ENCODE measurements at regions not wholly inside any gene's neighbourhood (a gene's known extent, or its start where the extent isn't known, plus 50 kb on each side); places are given as distances from the start of the nearest gene placed in this dataset.

- Histone ChIP-seq H3K36me3 (ENCODE audit: control insufficient read depth, insufficient read depth, low read length) (no peaks in the 10 kb centered on the region), H3K4me1 (ENCODE audit: control insufficient read depth, insufficient read depth, low read length, poor library complexity, severe bottlenecking) (no peaks in the 10 kb centered on the region), H3K9me3 (ENCODE audit: control insufficient read depth in 2 of 2, low read length in 2 of 2) (no peaks in the 10 kb centered on the region), H3K27me3 (ENCODE audit: control insufficient read depth, insufficient read depth, low read length) (peaks cover 4% of the 10 kb centered on the region), H3K27ac (ENCODE audit: insufficient read depth, low read length, poor library complexity, severe bottlenecking) (no peak overlapping the region), H3K4me3 (ENCODE audit: low read depth, low read length) (no peak overlapping the region)
- no peaks in the 10 kb centered on the region for H3K9me3 Mint-ChIP-seq
- H3K27ac Mint-ChIP-seq, result no peak overlapping the region
- DNase-seq, result no peak
- peaks cover 9% of the 10 kb centered on the region for H3K27me3 Mint-ChIP-seq
- H3K4me3 Mint-ChIP-seq, result no peak overlapping the region
- no peaks in the 10 kb centered on the region for H3K4me1 Mint-ChIP-seq
- H3K36me3 Mint-ChIP-seq, result no peaks in the 10 kb centered on the region
- no peak for ATAC-seq (ENCODE audit: low read depth in 2 of 2)
Observed at GRCh38 chr13:74620308-74620707, 486.1 kb upstream of the KLF12 start.

GRCh38 chr13:74597526-74597925 is 463.3 kb upstream of the KLF12 start:
- no peak overlapping the region for H3K27ac ChIP-seq (ENCODE audit: insufficient read depth, low read length, poor library complexity, severe bottlenecking)
- H3K9me3 Mint-ChIP-seq, result peaks cover 0 to 4% (median 0%) of the 10 kb centered on the region in 7 donors
- H3K27me3 ChIP-seq (ENCODE audit: control insufficient read depth, insufficient read depth, low read length), result no peaks in the 10 kb centered on the region
- H3K36me3 Mint-ChIP-seq, result no peaks in the 10 kb centered on the region
- H3K9me3 ChIP-seq (ENCODE audit: control insufficient read depth in 2 of 2, low read length in 2 of 2), result no peaks in the 10 kb centered on the region
- ATAC-seq (ENCODE audit: low read depth in 2 of 2) (no peak), DNase-seq (no peak)
- no peaks in the 10 kb centered on the region for H3K4me1 ChIP-seq (ENCODE audit: control insufficient read depth, insufficient read depth, low read length, poor library complexity, severe bottlenecking)
- no peaks in the 10 kb centered on the region for H3K36me3 ChIP-seq (ENCODE audit: control insufficient read depth, insufficient read depth, low read length)
- no peak overlapping the region for H3K4me3 ChIP-seq (ENCODE audit: low read depth, low read length)
- no peaks in the 10 kb centered on the region for H3K4me1 Mint-ChIP-seq
- H3K27me3 Mint-ChIP-seq, result peaks cover 9% of the 10 kb centered on the region
- no peak overlapping the region for H3K4me3 Mint-ChIP-seq
- no peak overlapping the region for H3K27ac Mint-ChIP-seq

- H3K36me3 ChIP-seq (ENCODE audit: control insufficient read depth, insufficient read depth, low read length), result no peaks in the 10 kb centered on the region
- no peaks in the 10 kb centered on the region for H3K4me1 ChIP-seq (ENCODE audit: control insufficient read depth, insufficient read depth, low read length, poor library complexity, severe bottlenecking)
- no peaks in the 10 kb centered on the region for H3K36me3 Mint-ChIP-seq
- H3K9me3 Mint-ChIP-seq, result peaks cover 0 to 4% (median 0%) of the 10 kb centered on the region in 7 donors
- H3K9me3 ChIP-seq (ENCODE audit: control insufficient read depth in 2 of 2, low read length in 2 of 2), result no peaks in the 10 kb centered on the region
- H3K4me3 ChIP-seq (ENCODE audit: low read depth, low read length), result no peak overlapping the region
- no peaks in the 10 kb centered on the region for H3K4me1 Mint-ChIP-seq
- DNase-seq (no peak), ATAC-seq (ENCODE audit: low read depth in 2 of 2) (no peak)
- no peak overlapping the region for H3K27ac ChIP-seq (ENCODE audit: insufficient read depth, low read length, poor library complexity, severe bottlenecking)
- no peaks in the 10 kb centered on the region for H3K27me3 ChIP-seq (ENCODE audit: control insufficient read depth, insufficient read depth, low read length)
- no peak overlapping the region for H3K4me3 Mint-ChIP-seq
- no peak overlapping the region for H3K27ac Mint-ChIP-seq
- peaks cover 9% of the 10 kb centered on the region for H3K27me3 Mint-ChIP-seq
Observed at GRCh38 chr13:74596691-74597090, 462.5 kb upstream of the KLF12 start.

- H3K4me1 Mint-ChIP-seq, result no peaks in the 10 kb centered on the region
- Histone ChIP-seq H3K9me3 (ENCODE audit: control insufficient read depth in 2 of 2, low read length in 2 of 2) (no peaks in the 10 kb centered on the region), H3K27me3 (ENCODE audit: control insufficient read depth, insufficient read depth, low read length) (peaks cover 3% of the 10 kb centered on the region), H3K4me3 (ENCODE audit: low read depth, low read length) (no peak overlapping the region), H3K36me3 (ENCODE audit: control insufficient read depth, insufficient read depth, low read length) (no peaks in the 10 kb centered on the region), H3K27ac (ENCODE audit: insufficient read depth, low read length, poor library complexity, severe bottlenecking) (no peak overlapping the region), H3K4me1 (ENCODE audit: control insufficient read depth, insufficient read depth, low read length, poor library complexity, severe bottlenecking) (no peaks in the 10 kb centered on the region)
- H3K36me3 Mint-ChIP-seq, result no peaks in the 10 kb centered on the region
- H3K4me3 Mint-ChIP-seq, result no peak overlapping the region
- H3K9me3 Mint-ChIP-seq, result peaks cover 0 to 3% (median 0%) of the 10 kb centered on the region in 7 donors
- peaks cover 9% of the 10 kb centered on the region for H3K27me3 Mint-ChIP-seq
- no peak for DNase-seq
- H3K27ac Mint-ChIP-seq, result no peak overlapping the region
- no peak for ATAC-seq (ENCODE audit: low read depth in 2 of 2)
Observed at GRCh38 chr13:74593688-74594087, 459.5 kb upstream of the KLF12 start.

GRCh38 chr13:74586847-74587246 is 452.6 kb upstream of the KLF12 start:
- Histone ChIP-seq H3K27me3 (ENCODE audit: control insufficient read depth, insufficient read depth, low read length) (peaks cover 7% of the 10 kb centered on the region), H3K27ac (ENCODE audit: insufficient read depth, low read length, poor library complexity, severe bottlenecking) (no peak overlapping the region), H3K9me3 (ENCODE audit: control insufficient read depth in 2 of 2, low read length in 2 of 2) (no peaks in the 10 kb centered on the region), H3K4me1 (ENCODE audit: control insufficient read depth, insufficient read depth, low read length, poor library complexity, severe bottlenecking) (no peaks in the 10 kb centered on the region), H3K36me3 (ENCODE audit: control insufficient read depth, insufficient read depth, low read length) (no peaks in the 10 kb centered on the region), H3K4me3 (ENCODE audit: low read depth, low read length) (no peak overlapping the region)
- H3K36me3 Mint-ChIP-seq, result no peaks in the 10 kb centered on the region
- H3K27me3 Mint-ChIP-seq, result peaks cover 15% of the 10 kb centered on the region
- H3K27ac Mint-ChIP-seq, result no peak overlapping the region
- H3K4me3 Mint-ChIP-seq, result no peak overlapping the region
- peaks cover 0 to 3% (median 0%) of the 10 kb centered on the region in 7 donors for H3K9me3 Mint-ChIP-seq
- H3K4me1 Mint-ChIP-seq, result no peaks in the 10 kb centered on the region
- ATAC-seq (ENCODE audit: low read depth in 2 of 2) (no peak), DNase-seq (no peak)

- H3K27ac ChIP-seq (ENCODE audit: insufficient read depth, low read length, poor library complexity, severe bottlenecking), result no peak overlapping the region
- H3K36me3 Mint-ChIP-seq, result no peaks in the 10 kb centered on the region
- H3K4me1 ChIP-seq (ENCODE audit: control insufficient read depth, insufficient read depth, low read length, poor library complexity, severe bottlenecking), result peaks cover 6% of the 10 kb centered on the region
- peak overlapping the region in 3 of 4 donors; percentile 52 to 72 (median 71) for H3K4me3 Mint-ChIP-seq
- no peak overlapping the region for H3K4me3 ChIP-seq (ENCODE audit: low read depth, low read length)
- ATAC-seq (ENCODE audit: low read depth in 2 of 2) (no peak), DNase-seq (no peak)
- H3K36me3 ChIP-seq (ENCODE audit: control insufficient read depth, insufficient read depth, low read length), result no peaks in the 10 kb centered on the region
- peaks cover 0 to 15% (median 2%) of the 10 kb centered on the region in 4 donors for H3K4me1 Mint-ChIP-seq
- peaks cover 22% of the 10 kb centered on the region for H3K27me3 ChIP-seq (ENCODE audit: control insufficient read depth, insufficient read depth, low read length)
- H3K9me3 Mint-ChIP-seq, result no peaks in the 10 kb centered on the region
- H3K9me3 ChIP-seq (ENCODE audit: control insufficient read depth in 2 of 2, low read length in 2 of 2), result no peaks in the 10 kb centered on the region
- H3K27me3 Mint-ChIP-seq, result peaks cover 57% of the 10 kb centered on the region
- H3K27ac Mint-ChIP-seq, result no peak overlapping the region
Observed at GRCh38 chr13:74576420-74576819, 442.2 kb upstream of the KLF12 start.

GRCh38 chr13:74575729-74576125 is 441.5 kb upstream of the KLF12 start:
- no peak overlapping the region for H3K27ac Mint-ChIP-seq
- no peaks in the 10 kb centered on the region for H3K36me3 Mint-ChIP-seq
- H3K9me3 Mint-ChIP-seq, result no peaks in the 10 kb centered on the region
- peak; percentile 85 to 87 for ATAC-seq (ENCODE audit: low read depth in 2 of 2)
- peak overlapping the region in 3 of 4 donors; percentile 52 to 72 (median 71) for H3K4me3 Mint-ChIP-seq
- peaks cover 57% of the 10 kb centered on the region for H3K27me3 Mint-ChIP-seq
- peak in 2 of 3 donors; percentile 28 to 63 for DNase-seq
- Histone ChIP-seq H3K27me3 (ENCODE audit: control insufficient read depth, insufficient read depth, low read length) (peaks cover 22% of the 10 kb centered on the region), H3K4me3 (ENCODE audit: low read depth, low read length) (peak overlapping the region; percentile 48), H3K4me1 (ENCODE audit: control insufficient read depth, insufficient read depth, low read length, poor library complexity, severe bottlenecking) (peaks cover 6% of the 10 kb centered on the region), H3K27ac (ENCODE audit: insufficient read depth, low read length, poor library complexity, severe bottlenecking) (no peak overlapping the region), H3K36me3 (ENCODE audit: control insufficient read depth, insufficient read depth, low read length) (no peaks in the 10 kb centered on the region), H3K9me3 (ENCODE audit: control insufficient read depth in 2 of 2, low read length in 2 of 2) (no peaks in the 10 kb centered on the region)
- H3K4me1 Mint-ChIP-seq, result peaks cover 0 to 15% (median 2%) of the 10 kb centered on the region in 4 donors

GRCh38 chr13:74574964-74575728 is 440.9 kb upstream of the KLF12 start:
- Histone ChIP-seq H3K27me3 (ENCODE audit: control insufficient read depth, insufficient read depth, low read length) (peaks cover 22% of the 10 kb centered on the region), H3K4me1 (ENCODE audit: control insufficient read depth, insufficient read depth, low read length, poor library complexity, severe bottlenecking) (peaks cover 6% of the 10 kb centered on the region), H3K9me3 (ENCODE audit: control insufficient read depth in 2 of 2, low read length in 2 of 2) (no peaks in the 10 kb centered on the region), H3K4me3 (ENCODE audit: low read depth, low read length) (peak overlapping the region; percentile 48), H3K27ac (ENCODE audit: insufficient read depth, low read length, poor library complexity, severe bottlenecking) (no peak overlapping the region), H3K36me3 (ENCODE audit: control insufficient read depth, insufficient read depth, low read length) (no peaks in the 10 kb centered on the region)
- peaks cover 0 to 15% (median 2%) of the 10 kb centered on the region in 4 donors for H3K4me1 Mint-ChIP-seq
- no peaks in the 10 kb centered on the region for H3K36me3 Mint-ChIP-seq
- peaks cover 57% of the 10 kb centered on the region for H3K27me3 Mint-ChIP-seq
- H3K9me3 Mint-ChIP-seq, result no peaks in the 10 kb centered on the region
- peak overlapping the region in 3 of 4 donors; percentile 27 to 72 (median 71) for H3K4me3 Mint-ChIP-seq
- H3K27ac Mint-ChIP-seq, result no peak overlapping the region
- ATAC-seq (ENCODE audit: low read depth in 2 of 2), result no peak
- DNase-seq, result no peak
